Left ventricle myocardium inferior (tissue), 1 donor: ENCODE measurements at regions not wholly inside any gene's neighbourhood (a gene's known extent, or its start where the extent isn't known, plus 50 kb on each side); places are given as distances from the start of the nearest gene placed in this dataset.
"Not testable (repeated sequence)": the region's sequence is repeated elsewhere in the genome, so short reads cannot be mapped to it uniquely, and the experiment has no call there.

Source experiments
- DNase-seq: peaks from one replicate; pipeline ENCODE4 v3.0.0-alpha.2; 2020
- H3K27ac ChIP-seq: fragments of 200-600 bp; replicated peaks from 2 replicates; pipeline ENCODE4 v1.8.0; 2021
- H3K27me3 ChIP-seq: fragments of 200-600 bp; 2 replicates; pipeline ENCODE4 v1.8.0; 2021; ENCODE audit warnings: low read depth
- H3K36me3 ChIP-seq: fragments of 200-600 bp; 2 replicates; pipeline ENCODE4 v1.8.0; 2021
- H3K4me1 ChIP-seq: fragments of 200-600 bp; 2 replicates; pipeline ENCODE4 v1.8.0; 2021
- H3K4me3 ChIP-seq: fragments of 200-600 bp; 2 replicates; pipeline ENCODE4 v1.8.0; 2021; ENCODE audit warnings: mild to moderate bottlenecking, moderate library complexity
- H3K9me3 ChIP-seq: fragments of 200-600 bp; replicated peaks from 2 replicates; pipeline ENCODE4 v1.8.0; 2021
- CTCF ChIP-seq: fragments of 200-600 bp; IDR thresholded peaks from 2 replicates; pipeline ENCODE4 v1.8.0; 2021; ENCODE audit warnings: antibody characterized with exemption, mild to moderate bottlenecking, borderline replicate concordance
- intact Hi-C: fragments of 100-400 bp; cut with micrococcal nuclease; formaldehyde crosslinking; loops from one replicate; pipeline ENCODE4 v1.11.0; 2022
- donor health status: DM: no; HTN: yes; CAD: no; lungs with severe emphysema.

GRCh38 chr3:30318110-30318509 lies 288.3 kb upstream of the TGFBR2 start:
- Histone ChIP-seq H3K36me3 (no peaks in the 10 kb centered on the region), H3K9me3 (peaks cover 20% of the 10 kb centered on the region), H3K4me1 (no peaks in the 10 kb centered on the region), H3K27me3 (no peaks in the 10 kb centered on the region), H3K27ac (no peak overlapping the region), H3K4me3 (no peak overlapping the region)
- DNase-seq = no peak
- TF ChIP-seq CTCF = no peak
- intact Hi-C loops = no loop called here

GRCh38 chr3:30319713-30320112 lies 286.7 kb upstream of the TGFBR2 start:
- no peak for DNase-seq
- Histone ChIP-seq H3K27ac (no peak overlapping the region), H3K27me3 (no peaks in the 10 kb centered on the region), H3K4me1 (peaks cover 3% of the 10 kb centered on the region), H3K4me3 (no peak overlapping the region), H3K36me3 (no peaks in the 10 kb centered on the region), H3K9me3 (peaks cover 29% of the 10 kb centered on the region)
- peak; percentile 56 for TF ChIP-seq CTCF
- intact Hi-C loops = no loop called here

- no peak for TF ChIP-seq CTCF
- no peak overlapping the region for H3K27ac ChIP-seq
- no peak overlapping the region for H3K4me3 ChIP-seq
- DNase-seq = no peak
- H3K27me3 ChIP-seq = no peaks in the 10 kb centered on the region
- peaks cover 29% of the 10 kb centered on the region for H3K9me3 ChIP-seq
- H3K36me3 ChIP-seq = no peaks in the 10 kb centered on the region
- intact Hi-C loops = no loop called here
- peaks cover 3% of the 10 kb centered on the region for H3K4me1 ChIP-seq
Observed at GRCh38 chr3:30320392-30320791, 286.0 kb upstream of the TGFBR2 start.

- H3K27ac ChIP-seq = no peak overlapping the region
- peaks cover 3% of the 10 kb centered on the region for H3K4me1 ChIP-seq
- no peaks in the 10 kb centered on the region for H3K36me3 ChIP-seq
- no peaks in the 10 kb centered on the region for H3K27me3 ChIP-seq
- no peak for TF ChIP-seq CTCF
- no peak for DNase-seq
- intact Hi-C loops = no loop called here
- peaks cover 29% of the 10 kb centered on the region for H3K9me3 ChIP-seq
- H3K4me3 ChIP-seq = no peak overlapping the region
Observed at GRCh38 chr3:30321065-30321464, 285.3 kb upstream of the TGFBR2 start.

GRCh38 chr3:30323649-30324048 lies 282.8 kb upstream of the TGFBR2 start:
- H3K27me3 ChIP-seq, H3K27ac ChIP-seq, intact Hi-C loops, H3K36me3 ChIP-seq, H3K4me3 ChIP-seq, DNase-seq, H3K4me1 ChIP-seq: not testable (repeated sequence)
- H3K9me3 ChIP-seq = peaks cover 22% of the 10 kb centered on the region

- TF ChIP-seq CTCF = no peak
Observed at GRCh38 chr3:30324587-30324986, 281.8 kb upstream of the TGFBR2 start.

GRCh38 chr3:30327976-30328375 lies 278.4 kb upstream of the TGFBR2 start:
- DNase-seq, H3K27me3 ChIP-seq, H3K27ac ChIP-seq, H3K9me3 ChIP-seq, H3K4me1 ChIP-seq, H3K4me3 ChIP-seq, intact Hi-C loops, H3K36me3 ChIP-seq: not testable (repeated sequence)

More at GRCh38 chr3:30324587-30324986, 281.8 kb upstream of the TGFBR2 start:
- H3K36me3 ChIP-seq = no peaks in the 10 kb centered on the region
- intact Hi-C loops = no loop called here
- H3K27ac ChIP-seq = peak overlapping the region; percentile 37
- H3K4me1 ChIP-seq = peaks cover 3% of the 10 kb centered on the region
- H3K27me3 ChIP-seq = no peaks in the 10 kb centered on the region
- peaks cover 22% of the 10 kb centered on the region for H3K9me3 ChIP-seq
- H3K4me3 ChIP-seq = no peak overlapping the region
- no peak for DNase-seq

- H3K4me1 ChIP-seq, H3K4me3 ChIP-seq, H3K9me3 ChIP-seq, DNase-seq, intact Hi-C loops, H3K27me3 ChIP-seq, H3K27ac ChIP-seq, H3K36me3 ChIP-seq: not testable (repeated sequence)
Observed at GRCh38 chr3:30328935-30329334, 277.5 kb upstream of the TGFBR2 start.
